HepG2 (cell line): ENCODE measurements at regions not wholly inside any gene's neighbourhood (a gene's known extent, or its start where the extent isn't known, plus 50 kb on each side); places are given as distances from the start of the nearest gene placed in this dataset.

Source experiments
- ATAC-seq: fragments of 200-7000 bp; cut with Tn5 transposase; 3 replicates; pipeline ENCODE4 v1.9.1; 2020; ENCODE audit warnings: mild to moderate bottlenecking, moderate library complexity
- BruUV-seq: library from RNA; stranded (reverse); fragments of 400-500 nt; replicated peaks from 2 replicates; lab custom pipeline; 2021; lab: Mats Ljungman, UMichigan
- CTCF ChIA-PET: fragments of 300-600 bp; formaldehyde crosslinking; extraction: SDS; loops from one replicate; lab custom pipeline; 2021; ENCODE audit warnings: low total read pairs, inconsistent platforms, low intra/inter-chr PET ratio; lab: Yijun Ruan, JAX
- POLR2A ChIA-PET: fragments of 350-600 bp; sonication (Branson Sonifier 250); formaldehyde crosslinking; loops from one replicate; lab custom pipeline; 2020; ENCODE audit warnings: antibody characterized with exemption, inconsistent platforms; lab: Yijun Ruan, JAX
- DNase-seq: peaks from one replicate; pipeline ENCODE4 v3.0.0-alpha.2; 2015; ENCODE audit warnings: low spot score
- FAIRE-seq: peaks from 3 replicates; lab custom pipeline; 2011; peaks lifted over from hg19 to GRCh38; lab: Jason Lieb, UNC
- H2AFZ ChIP-seq: one replicate; pipeline ENCODE4 v1.6.1; 2011; ENCODE audit warnings: low read length, inconsistent platforms
- H3K27ac ChIP-seq: fragments of 300-600 bp; 3 replicates; pipeline ENCODE4 v1.8.0; 2011; ENCODE audit warnings: mixed run types, mild to moderate bottlenecking, mixed read lengths, low read length, inconsistent platforms; ENCODE audit not compliant: insufficient read depth; ENCODE audit errors: extremely low read length
- H3K27me3 ChIP-seq, 2 experiments: fragments of 200-600 bp in 1 of 2; 2 replicates in 1 of 2; 3 replicates in 1 of 2; pipeline versions ENCODE4 v1.6.0 to v1.8.0; 2011; ENCODE audit warnings: low read length in 2 of 2, mild to moderate bottlenecking in 2 of 2, moderate library complexity in 2 of 2, inconsistent platforms in 1 of 2; ENCODE audit not compliant: insufficient read depth in 2 of 2, control insufficient read depth in 1 of 2
- H3K36me3 ChIP-seq, 2 experiments: fragments of 200-600 bp in 1 of 2; replicated peaks in 1 of 2; 2 replicates in 1 of 2; 3 replicates in 1 of 2; pipeline versions ENCODE4 v1.5.1 to v1.8.0; 2011; ENCODE audit warnings: low read length in 2 of 2, inconsistent platforms in 1 of 2; ENCODE audit not compliant: insufficient read depth in 2 of 2, control insufficient read depth in 1 of 2
- H3K4me1 ChIP-seq: 2 replicates; pipeline ENCODE4 v1.5.1; 2012; ENCODE audit warnings: low read length, inconsistent platforms; ENCODE audit not compliant: insufficient read depth
- H3K4me2 ChIP-seq: 2 replicates; pipeline ENCODE4 v1.6.0; 2011; ENCODE audit warnings: low read depth, low read length, inconsistent platforms
- H3K4me3 ChIP-seq, 3 experiments: fragments of 200-600 bp in 1 of 3; sonication (generic), shearing (Covaris generic) in 1 of 3; replicated peaks in 1 of 3; 2 replicates each; pipeline ENCODE4 v1.5.1; 2011 to 2016; ENCODE audit warnings: low read length in 3 of 3, inconsistent platforms in 2 of 3, low read depth in 2 of 3, mild to moderate bottlenecking in 2 of 3, control low read depth in 1 of 3, mixed read lengths in 1 of 3; ENCODE audit not compliant: insufficient read depth in 1 of 3
- H3K79me2 ChIP-seq: one replicate; pipeline ENCODE4 v1.6.1; 2011; ENCODE audit warnings: low read length, inconsistent platforms; ENCODE audit not compliant: insufficient read depth
- H3K9ac ChIP-seq: 2 replicates; pipeline ENCODE4 v1.6.0; 2011; ENCODE audit warnings: mild to moderate bottlenecking, low read depth, low read length, inconsistent platforms; ENCODE audit not compliant: insufficient read depth
- H3K9me3 ChIP-seq: 2 replicates; pipeline ENCODE4 v1.5.1; 2012; ENCODE audit warnings: mild to moderate bottlenecking, low read length
- H4K20me1 ChIP-seq: 2 replicates; pipeline ENCODE4 v1.6.0; 2011; ENCODE audit warnings: inconsistent platforms, mild to moderate bottlenecking, low read length, moderate library complexity; ENCODE audit not compliant: insufficient read depth
- EP300 ChIP-seq, 3 experiments: sonication (generic) in 1 of 3; formaldehyde crosslinking in 1 of 3; IDR thresholded peaks; 2 replicates each; pipeline versions ENCODE4 v1.5.1 to v1.6.1; 2011 to 2020; ENCODE audit warnings: low read depth in 2 of 3, low read length in 2 of 3, borderline replicate concordance in 1 of 3, improper control_type of control experiment in 1 of 3, mild to moderate bottlenecking in 1 of 3, missing genetic modification reagents in 1 of 3, moderate library complexity in 1 of 3
- HMG20A ChIP-seq: IDR thresholded peaks from 2 replicates; pipeline ENCODE4 v1.6.1; 2016; ENCODE audit warnings: borderline replicate concordance
- HNRNPLL ChIP-seq: fragments of 200-400 bp; formaldehyde crosslinking; IDR thresholded peaks from 2 replicates; pipeline ENCODE4 v1.6.1; 2017; ENCODE audit warnings: mild to moderate bottlenecking, low read depth, low read length; ENCODE audit not compliant: poor library complexity, severe bottlenecking
- HOXA5 ChIP-seq: sonication (generic); formaldehyde crosslinking; IDR thresholded peaks from 2 replicates; pipeline ENCODE4 v1.4.0; 2020; ENCODE audit warnings: missing genetic modification reagents
- KDM5B ChIP-seq: sonication (generic); formaldehyde crosslinking; IDR thresholded peaks from 2 replicates; pipeline ENCODE4 v1.4.0; 2020; ENCODE audit warnings: missing genetic modification reagents, mild to moderate bottlenecking, borderline replicate concordance
- MZF1 ChIP-seq: sonication (generic); formaldehyde crosslinking; IDR thresholded peaks from 2 replicates; pipeline ENCODE4 v1.8.1; 2023; ENCODE audit warnings: mild to moderate bottlenecking, missing genetic modification reagents, borderline replicate concordance
- NCOA2 ChIP-seq: sonication (generic); formaldehyde crosslinking; IDR thresholded peaks from 2 replicates; pipeline ENCODE4 v1.8.0; 2022; ENCODE audit warnings: inconsistent platforms
- SOX13 ChIP-seq, 3 experiments: fragments of 450-650 bp in 1 of 3; sonication (generic) in 1 of 3; formaldehyde crosslinking in 1 of 3; IDR thresholded peaks in 2 of 3; conservative IDR thresholded peaks in 1 of 3; 2 replicates each; pipeline versions ENCODE4 v1.5.0 to v1.6.1; 2016 to 2020; ENCODE audit warnings: antibody characterized with exemption in 1 of 3, mild to moderate bottlenecking in 1 of 3, missing compliant biosample characterization in 1 of 3, missing genetic modification reagents in 1 of 3, moderate library complexity in 1 of 3
- SOX5 ChIP-seq: IDR thresholded peaks from 2 replicates; pipeline ENCODE4 v1.6.1; 2016; ENCODE audit warnings: borderline replicate concordance
- YEATS4 ChIP-seq: sonication (generic); formaldehyde crosslinking; IDR thresholded peaks from 2 replicates; pipeline ENCODE4 v1.4.0; 2020; ENCODE audit warnings: missing genetic modification reagents, borderline replicate concordance
- ZNF101 ChIP-seq: sonication (generic); formaldehyde crosslinking; IDR thresholded peaks from 2 replicates; pipeline ENCODE4 v1.4.0; 2020; ENCODE audit warnings: mild to moderate bottlenecking, low read depth, missing genetic modification reagents, borderline replicate concordance
- WGBS: methylation state at CpG from one replicate; pipeline ENCODE4 v1.1.6; 2017; ENCODE audit warnings: low lambda C conversion rate; 5-methylcytosine and 5-hydroxymethylcytosine counted together
- in situ Hi-C: cut with HindIII; loops from 2 replicates; pipeline ENCODE4 v1.10.0; 2017; ENCODE audit warnings: low pct_unique_long_range_greater_than_20kb; ENCODE audit not compliant: extremely low pct_ligation_motif_present
- intact Hi-C: fragments of 100-400 bp; cut with micrococcal nuclease; formaldehyde crosslinking; loops from one replicate; pipeline ENCODE4 v1.10.0; 2022; ENCODE audit not compliant: unreplicated experiment
- TF ChIP-seq, protein P1 (sequence below), 2 experiments: sonication (generic) in 1 of 2; formaldehyde crosslinking in 1 of 2; IDR thresholded peaks; 2 replicates each; pipeline versions ENCODE4 v1.4.0 to v1.6.1; 2016 to 2020; ENCODE audit warnings: borderline replicate concordance in 1 of 2, low read depth in 1 of 2, mild to moderate bottlenecking in 1 of 2, missing genetic modification reagents in 1 of 2

GRCh38 chr3:30233913-30234646 is 372.3 kb upstream of the TGFBR2 start:
- Histone ChIP-seq H4K20me1 (no peaks in the 10 kb centered on the region), H3K79me2 (no peaks in the 10 kb centered on the region), H3K27me3 (no peaks in the 10 kb centered on the region), H3K4me3 (no peak overlapping the region), H3K4me2 (no peak overlapping the region), H3K27ac (no peak overlapping the region), H2AFZ (peak overlapping the region; percentile 77), H3K36me3 (no peaks in the 10 kb centered on the region), H3K9ac (no peak overlapping the region), H3K4me1 (peaks cover 28% of the 10 kb centered on the region), H3K9me3 (no peaks in the 10 kb centered on the region)
- 60% methylated on average over 2 of the region's 2 CpGs for WGBS
- ChIA-PET POLR2A (interaction anchor here (1.9 kb wide), 1 partner anchor 25 kb away, joined by 6 read pairs; no protein-coding TSS in a partner anchor), CTCF (no interaction called here)
- no TSS peak for BruUV-seq
- intact Hi-C loops (no loop called here), in situ Hi-C loops (no loop called here)
- no peak for FAIRE-seq
- DNase-seq: no peak
- TF ChIP-seq SOX5: peak; percentile 8; the same call in 1 of the 2 replicates
- no peak for TF ChIP-seq HMG20A (CRISPR knock-in tag)
- peak; percentile 76 for TF ChIP-seq NCOA2 (CRISPR knock-in tag)
- no peak for TF ChIP-seq HNRNPLL
- peak in 1 of 2 experiments; percentile 23; a peak in 1 of 4 replicates for TF ChIP-seq EP300 (IDR thresholded peaks at IDR 0.05; ENCODE audit: low read depth in 2 of 2, low read length in 2 of 2)
- no peak for TF ChIP-seq EP300 (CRISPR knock-in tag; IDR thresholded peaks at IDR 0.05; ENCODE audit: borderline replicate concordance)
- TF ChIP-seq, protein P1, sequence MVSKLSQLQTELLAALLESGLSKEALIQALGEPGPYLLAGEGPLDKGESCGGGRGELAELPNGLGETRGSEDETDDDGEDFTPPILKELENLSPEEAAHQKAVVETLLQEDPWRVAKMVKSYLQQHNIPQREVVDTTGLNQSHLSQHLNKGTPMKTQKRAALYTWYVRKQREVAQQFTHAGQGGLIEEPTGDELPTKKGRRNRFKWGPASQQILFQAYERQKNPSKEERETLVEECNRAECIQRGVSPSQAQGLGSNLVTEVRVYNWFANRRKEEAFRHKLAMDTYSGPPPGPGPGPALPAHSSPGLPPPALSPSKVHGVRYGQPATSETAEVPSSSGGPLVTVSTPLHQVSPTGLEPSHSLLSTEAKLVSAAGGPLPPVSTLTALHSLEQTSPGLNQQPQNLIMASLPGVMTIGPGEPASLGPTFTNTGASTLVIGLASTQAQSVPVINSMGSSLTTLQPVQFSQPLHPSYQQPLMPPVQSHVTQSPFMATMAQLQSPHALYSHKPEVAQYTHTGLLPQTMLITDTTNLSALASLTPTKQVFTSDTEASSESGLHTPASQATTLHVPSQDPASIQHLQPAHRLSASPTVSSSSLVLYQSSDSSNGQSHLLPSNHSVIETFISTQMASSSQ (IDR thresholded peaks at IDR 0.05; ENCODE audit: low read depth): peak; percentile 47; the same call in 1 of the 2 replicates
- TF ChIP-seq, protein P1 (CRISPR knock-in tag; IDR thresholded peaks at IDR 0.05; ENCODE audit: borderline replicate concordance): peak; percentile 31; the same call in 1 of the 2 replicates
- TF ChIP-seq KDM5B (CRISPR knock-in tag): no peak
- TF ChIP-seq YEATS4 (CRISPR knock-in tag): no peak
- no peak for TF ChIP-seq HOXA5 (CRISPR knock-in tag)
- no peak for TF ChIP-seq SOX13 (IDR thresholded peaks at IDR 0.05)
- TF ChIP-seq SOX13 (CRISPR knock-in tag; conservative IDR thresholded peaks at IDR 0.05 in 1 of 2, IDR thresholded peaks at IDR 0.05 in 1 of 2): peak in 1 of 2 experiments; percentile 22; a peak in 1 of 4 replicates
- no peak for TF ChIP-seq ZNF101 (CRISPR knock-in tag)
- TF ChIP-seq MZF1 (CRISPR knock-in tag): no peak
- ATAC-seq: no peak
